SK-N-SH treated with all-trans-retinoic acid at 6 μM for 48 hours (cell line): ENCODE measurements at regions not wholly inside any gene's neighbourhood (a gene's known extent, or its start where the extent isn't known, plus 50 kb on each side); places are given as distances from the start of the nearest gene placed in this dataset.

Experiments used
- ATAC-seq: fragments of 200-7000 bp; cut with Tn5 transposase; 3 replicates; pipeline ENCODE4 v1.9.1; 2020; ENCODE audit warnings: mild to moderate bottlenecking, moderate library complexity
- ARNTL ChIP-seq: fragments of 450-650 bp; formaldehyde crosslinking; IDR thresholded peaks from 2 replicates; pipeline ENCODE4 v1.5.0; 2020; ENCODE audit warnings: low read depth, mild to moderate bottlenecking, moderate library complexity, borderline replicate concordance
- BACH2 ChIP-seq: fragments of 250-450 bp; sonication (Bioruptor Pico); IDR thresholded peaks from 2 replicates; pipeline ENCODE4 v1.9.0; 2021; ENCODE audit warnings: mild to moderate bottlenecking, borderline replicate concordance
- CSDC2 ChIP-seq: fragments of 250-450 bp; sonication (Bioruptor Pico); IDR thresholded peaks from 2 replicates; pipeline ENCODE4 v1.5.0; 2020; ENCODE audit warnings: mild to moderate bottlenecking, moderate library complexity
- ESRRG ChIP-seq: fragments of 250-450 bp; sonication (Bioruptor Pico); IDR thresholded peaks from 2 replicates; pipeline ENCODE4 v1.6.1; 2021; ENCODE audit warnings: mild to moderate bottlenecking
- GLIS3 ChIP-seq: fragments of 250-450 bp; sonication (Bioruptor Pico); IDR thresholded peaks from 2 replicates; pipeline ENCODE4 v1.5.0; 2020; ENCODE audit warnings: mild to moderate bottlenecking, moderate library complexity
- ISL1 ChIP-seq: fragments of 250-450 bp; sonication (Bioruptor Pico); IDR thresholded peaks from 2 replicates; pipeline ENCODE4 v2.1.2; 2022; ENCODE audit warnings: mild to moderate bottlenecking, moderate library complexity
- OSR1 ChIP-seq: fragments of 250-450 bp; sonication (Bioruptor Pico); IDR thresholded peaks from 2 replicates; pipeline ENCODE4 v1.8.0; 2022; ENCODE audit warnings: moderate library complexity, mild to moderate bottlenecking, inconsistent platforms
- PPARA ChIP-seq: fragments of 250-450 bp; sonication (Bioruptor Pico); IDR thresholded peaks from 2 replicates; pipeline ENCODE4 v1.5.0; 2020; ENCODE audit warnings: mild to moderate bottlenecking, borderline replicate concordance
- RARB ChIP-seq: fragments of 250-450 bp; sonication (Bioruptor Pico); IDR thresholded peaks from 2 replicates; pipeline ENCODE4 v1.8.0; 2021; ENCODE audit warnings: mild to moderate bottlenecking, moderate library complexity
- SNAI2 ChIP-seq: fragments of 250-450 bp; sonication (Bioruptor Pico); IDR thresholded peaks from 2 replicates; pipeline ENCODE4 v1.5.0; 2020; ENCODE audit warnings: mild to moderate bottlenecking, moderate library complexity
- TCF4 ChIP-seq: fragments of 250-450 bp; sonication (Bioruptor Pico); IDR thresholded peaks from 2 replicates; pipeline ENCODE4 v1.8.0; 2021; ENCODE audit warnings: mild to moderate bottlenecking, moderate library complexity, borderline replicate concordance
- TOX ChIP-seq: fragments of 250-450 bp; sonication (Bioruptor Pico); IDR thresholded peaks from 2 replicates; pipeline ENCODE4 v1.8.0; 2021; ENCODE audit warnings: mild to moderate bottlenecking, moderate library complexity, borderline replicate concordance
- ZC3H10 ChIP-seq: fragments of 250-450 bp; sonication (Bioruptor Pico); IDR thresholded peaks from 2 replicates; pipeline ENCODE4 v1.5.1; 2021; ENCODE audit warnings: mild to moderate bottlenecking, moderate library complexity
- ZFP3 ChIP-seq: fragments of 250-450 bp; sonication (Bioruptor Pico); IDR thresholded peaks from 2 replicates; pipeline ENCODE4 v1.5.0; 2020; ENCODE audit warnings: mild to moderate bottlenecking, moderate library complexity
- ZFP30 ChIP-seq: fragments of 450-650 bp; formaldehyde crosslinking; IDR thresholded peaks from 2 replicates; pipeline ENCODE4 v1.5.0; 2022; ENCODE audit warnings: mild to moderate bottlenecking, moderate library complexity
- ZNF565 ChIP-seq: fragments of 450-650 bp; formaldehyde crosslinking; conservative IDR thresholded peaks from 2 replicates; pipeline ENCODE4 v1.5.0; 2020; ENCODE audit warnings: low read depth, mild to moderate bottlenecking, moderate library complexity
- ZNF70 ChIP-seq: fragments of 450-650 bp; formaldehyde crosslinking; IDR thresholded peaks from 2 replicates; pipeline ENCODE4 v1.5.0; 2020; ENCODE audit warnings: mild to moderate bottlenecking, moderate library complexity
- ZNF8 ChIP-seq: fragments of 450-650 bp; formaldehyde crosslinking; IDR thresholded peaks from 2 replicates; pipeline ENCODE4 v1.5.0; 2020; ENCODE audit warnings: mild to moderate bottlenecking, moderate library complexity
- TF ChIP-seq, protein P1 (sequence below): fragments of 250-450 bp; sonication (Bioruptor Pico); IDR thresholded peaks from 2 replicates; pipeline ENCODE4 v1.8.0; 2020; ENCODE audit warnings: mild to moderate bottlenecking, moderate library complexity, borderline replicate concordance
- TF ChIP-seq, protein P2 (sequence below): fragments of 250-450 bp; sonication (Bioruptor Pico); IDR thresholded peaks from 2 replicates; pipeline ENCODE4 v1.8.0; 2021; ENCODE audit warnings: low read depth, mild to moderate bottlenecking, moderate library complexity, borderline replicate concordance
- TF ChIP-seq, protein P3 (sequence below): fragments of 250-450 bp; sonication (Bioruptor Pico); IDR thresholded peaks from 2 replicates; pipeline ENCODE4 v1.5.1; 2020; ENCODE audit warnings: low read depth, mild to moderate bottlenecking, moderate library complexity
- TF ChIP-seq, protein P4 (sequence below): fragments of 250-450 bp; sonication (Bioruptor Pico); IDR thresholded peaks from 2 replicates; pipeline ENCODE4 v1.5.1; 2021; ENCODE audit warnings: mild to moderate bottlenecking, moderate library complexity
- TF ChIP-seq, protein P5 (sequence below): fragments of 250-450 bp; sonication (Bioruptor Pico); IDR thresholded peaks from 2 replicates; pipeline ENCODE4 v1.5.0; 2020; ENCODE audit warnings: mild to moderate bottlenecking, moderate library complexity

DNA sequence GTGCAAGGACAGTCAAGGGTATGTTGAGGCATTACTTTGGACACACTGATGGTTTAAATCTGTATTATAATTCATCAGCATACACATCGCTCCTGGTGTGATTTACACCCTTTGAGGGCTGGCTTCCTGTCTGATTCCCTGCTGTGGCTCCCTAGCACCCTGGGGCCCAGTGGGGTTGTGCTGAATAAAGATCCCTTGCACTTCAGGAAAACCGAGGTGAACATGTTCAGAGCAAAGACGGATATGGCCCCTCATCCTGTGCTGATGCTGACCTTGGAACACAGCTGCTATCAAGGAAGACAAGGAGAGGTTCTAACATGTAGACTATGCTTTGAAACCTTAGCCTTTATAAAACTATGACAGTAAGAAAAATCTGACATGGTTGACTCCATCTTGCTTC, 84.6 kb upstream of the UNC5B start:
- no peak for ATAC-seq
- TF ChIP-seq, protein P1, sequence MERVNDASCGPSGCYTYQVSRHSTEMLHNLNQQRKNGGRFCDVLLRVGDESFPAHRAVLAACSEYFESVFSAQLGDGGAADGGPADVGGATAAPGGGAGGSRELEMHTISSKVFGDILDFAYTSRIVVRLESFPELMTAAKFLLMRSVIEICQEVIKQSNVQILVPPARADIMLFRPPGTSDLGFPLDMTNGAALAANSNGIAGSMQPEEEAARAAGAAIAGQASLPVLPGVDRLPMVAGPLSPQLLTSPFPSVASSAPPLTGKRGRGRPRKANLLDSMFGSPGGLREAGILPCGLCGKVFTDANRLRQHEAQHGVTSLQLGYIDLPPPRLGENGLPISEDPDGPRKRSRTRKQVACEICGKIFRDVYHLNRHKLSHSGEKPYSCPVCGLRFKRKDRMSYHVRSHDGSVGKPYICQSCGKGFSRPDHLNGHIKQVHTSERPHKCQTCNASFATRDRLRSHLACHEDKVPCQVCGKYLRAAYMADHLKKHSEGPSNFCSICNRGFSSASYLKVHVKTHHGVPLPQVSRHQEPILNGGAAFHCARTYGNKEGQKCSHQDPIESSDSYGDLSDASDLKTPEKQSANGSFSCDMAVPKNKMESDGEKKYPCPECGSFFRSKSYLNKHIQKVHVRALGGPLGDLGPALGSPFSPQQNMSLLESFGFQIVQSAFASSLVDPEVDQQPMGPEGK (CRISPR knock-in tag), result no peak
- TF ChIP-seq GLIS3 (no peak), ARNTL (CRISPR knock-in tag) (no peak), PPARA (CRISPR knock-in tag) (no peak), ESRRG (CRISPR knock-in tag) (no peak), ISL1 (CRISPR knock-in tag) (no peak), ZNF8 (CRISPR knock-in tag) (no peak), ZFP30 (CRISPR knock-in tag) (no peak), ZNF565 (no peak), TOX (CRISPR knock-in tag) (no peak), RARB (CRISPR knock-in tag) (no peak), TCF4 (CRISPR knock-in tag) (no peak), ZC3H10 (CRISPR knock-in tag) (no peak), ZNF70 (no peak)
- TF ChIP-seq, protein P2, sequence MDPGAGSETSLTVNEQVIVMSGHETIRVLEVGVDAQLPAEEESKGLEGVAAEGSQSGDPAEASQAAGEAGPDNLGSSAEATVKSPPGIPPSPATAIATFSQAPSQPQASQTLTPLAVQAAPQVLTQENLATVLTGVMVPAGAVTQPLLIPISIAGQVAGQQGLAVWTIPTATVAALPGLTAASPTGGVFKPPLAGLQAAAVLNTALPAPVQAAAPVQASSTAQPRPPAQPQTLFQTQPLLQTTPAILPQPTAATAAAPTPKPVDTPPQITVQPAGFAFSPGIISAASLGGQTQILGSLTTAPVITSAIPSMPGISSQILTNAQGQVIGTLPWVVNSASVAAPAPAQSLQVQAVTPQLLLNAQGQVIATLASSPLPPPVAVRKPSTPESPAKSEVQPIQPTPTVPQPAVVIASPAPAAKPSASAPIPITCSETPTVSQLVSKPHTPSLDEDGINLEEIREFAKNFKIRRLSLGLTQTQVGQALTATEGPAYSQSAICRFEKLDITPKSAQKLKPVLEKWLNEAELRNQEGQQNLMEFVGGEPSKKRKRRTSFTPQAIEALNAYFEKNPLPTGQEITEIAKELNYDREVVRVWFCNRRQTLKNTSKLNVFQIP, result no peak
- TF ChIP-seq, protein P3, sequence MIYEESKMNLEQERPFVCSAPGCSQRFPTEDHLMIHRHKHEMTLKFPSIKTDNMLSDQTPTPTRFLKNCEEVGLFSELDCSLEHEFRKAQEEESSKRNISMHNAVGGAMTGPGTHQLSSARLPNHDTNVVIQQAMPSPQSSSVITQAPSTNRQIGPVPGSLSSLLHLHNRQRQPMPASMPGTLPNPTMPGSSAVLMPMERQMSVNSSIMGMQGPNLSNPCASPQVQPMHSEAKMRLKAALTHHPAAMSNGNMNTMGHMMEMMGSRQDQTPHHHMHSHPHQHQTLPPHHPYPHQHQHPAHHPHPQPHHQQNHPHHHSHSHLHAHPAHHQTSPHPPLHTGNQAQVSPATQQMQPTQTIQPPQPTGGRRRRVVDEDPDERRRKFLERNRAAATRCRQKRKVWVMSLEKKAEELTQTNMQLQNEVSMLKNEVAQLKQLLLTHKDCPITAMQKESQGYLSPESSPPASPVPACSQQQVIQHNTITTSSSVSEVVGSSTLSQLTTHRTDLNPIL (CRISPR knock-in tag), result no peak
- TF ChIP-seq, protein P4, sequence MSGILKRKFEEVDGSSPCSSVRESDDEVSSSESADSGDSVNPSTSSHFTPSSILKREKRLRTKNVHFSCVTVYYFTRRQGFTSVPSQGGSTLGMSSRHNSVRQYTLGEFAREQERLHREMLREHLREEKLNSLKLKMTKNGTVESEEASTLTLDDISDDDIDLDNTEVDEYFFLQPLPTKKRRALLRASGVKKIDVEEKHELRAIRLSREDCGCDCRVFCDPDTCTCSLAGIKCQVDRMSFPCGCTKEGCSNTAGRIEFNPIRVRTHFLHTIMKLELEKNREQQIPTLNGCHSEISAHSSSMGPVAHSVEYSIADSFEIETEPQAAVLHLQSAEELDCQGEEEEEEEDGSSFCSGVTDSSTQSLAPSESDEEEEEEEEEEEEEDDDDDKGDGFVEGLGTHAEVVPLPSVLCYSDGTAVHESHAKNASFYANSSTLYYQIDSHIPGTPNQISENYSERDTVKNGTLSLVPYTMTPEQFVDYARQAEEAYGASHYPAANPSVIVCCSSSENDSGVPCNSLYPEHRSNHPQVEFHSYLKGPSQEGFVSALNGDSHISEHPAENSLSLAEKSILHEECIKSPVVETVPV (CRISPR knock-in tag), result no peak

DNA sequence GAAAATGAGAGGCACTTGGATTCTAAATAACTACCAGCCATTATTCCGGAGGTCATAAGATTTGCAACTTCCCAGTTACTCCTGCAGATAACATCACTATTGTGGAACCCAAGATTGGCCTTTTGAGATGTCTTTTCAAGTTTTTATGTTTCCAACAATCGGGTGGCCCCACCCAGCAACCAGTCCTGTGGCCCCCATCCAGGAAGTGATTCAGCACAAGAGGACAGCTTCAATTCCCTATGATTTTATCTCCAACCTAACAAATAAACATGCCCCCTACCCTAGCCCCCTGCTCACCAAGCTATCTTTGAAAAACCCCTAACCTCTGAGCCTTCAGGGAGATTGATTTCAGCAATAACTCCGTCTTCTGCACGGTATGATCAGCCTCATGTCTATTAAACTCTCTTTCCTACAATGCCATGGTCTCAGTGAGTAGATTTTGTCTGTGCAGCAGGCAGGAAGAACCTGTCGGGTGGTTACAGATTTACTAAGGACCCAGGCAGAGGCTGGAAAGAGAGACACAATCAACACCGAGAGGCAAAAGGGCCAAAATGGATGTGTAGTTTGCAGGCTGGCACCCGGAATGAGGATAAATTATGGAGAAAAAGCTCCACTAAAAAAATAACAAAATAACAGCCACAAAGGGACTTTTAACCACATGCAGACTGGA, 83.9 kb upstream of the UNC5B start:
- no peak for ATAC-seq
- TF ChIP-seq, protein P1 (CRISPR knock-in tag), result no peak
- TF ChIP-seq TCF4 (CRISPR knock-in tag) (no peak), GLIS3 (no peak), ZC3H10 (CRISPR knock-in tag) (no peak), ZFP30 (CRISPR knock-in tag) (no peak), OSR1 (CRISPR knock-in tag) (no peak), ISL1 (CRISPR knock-in tag) (no peak), BACH2 (CRISPR knock-in tag) (no peak), ARNTL (CRISPR knock-in tag) (no peak), SNAI2 (CRISPR knock-in tag) (no peak), ZFP3 (CRISPR knock-in tag) (no peak), PPARA (CRISPR knock-in tag) (no peak), ZNF565 (no peak), RARB (CRISPR knock-in tag) (no peak), ZNF8 (CRISPR knock-in tag) (no peak), CSDC2 (no peak), ESRRG (CRISPR knock-in tag) (no peak)
- TF ChIP-seq, protein P4 (CRISPR knock-in tag), result no peak
- TF ChIP-seq, protein P5, sequence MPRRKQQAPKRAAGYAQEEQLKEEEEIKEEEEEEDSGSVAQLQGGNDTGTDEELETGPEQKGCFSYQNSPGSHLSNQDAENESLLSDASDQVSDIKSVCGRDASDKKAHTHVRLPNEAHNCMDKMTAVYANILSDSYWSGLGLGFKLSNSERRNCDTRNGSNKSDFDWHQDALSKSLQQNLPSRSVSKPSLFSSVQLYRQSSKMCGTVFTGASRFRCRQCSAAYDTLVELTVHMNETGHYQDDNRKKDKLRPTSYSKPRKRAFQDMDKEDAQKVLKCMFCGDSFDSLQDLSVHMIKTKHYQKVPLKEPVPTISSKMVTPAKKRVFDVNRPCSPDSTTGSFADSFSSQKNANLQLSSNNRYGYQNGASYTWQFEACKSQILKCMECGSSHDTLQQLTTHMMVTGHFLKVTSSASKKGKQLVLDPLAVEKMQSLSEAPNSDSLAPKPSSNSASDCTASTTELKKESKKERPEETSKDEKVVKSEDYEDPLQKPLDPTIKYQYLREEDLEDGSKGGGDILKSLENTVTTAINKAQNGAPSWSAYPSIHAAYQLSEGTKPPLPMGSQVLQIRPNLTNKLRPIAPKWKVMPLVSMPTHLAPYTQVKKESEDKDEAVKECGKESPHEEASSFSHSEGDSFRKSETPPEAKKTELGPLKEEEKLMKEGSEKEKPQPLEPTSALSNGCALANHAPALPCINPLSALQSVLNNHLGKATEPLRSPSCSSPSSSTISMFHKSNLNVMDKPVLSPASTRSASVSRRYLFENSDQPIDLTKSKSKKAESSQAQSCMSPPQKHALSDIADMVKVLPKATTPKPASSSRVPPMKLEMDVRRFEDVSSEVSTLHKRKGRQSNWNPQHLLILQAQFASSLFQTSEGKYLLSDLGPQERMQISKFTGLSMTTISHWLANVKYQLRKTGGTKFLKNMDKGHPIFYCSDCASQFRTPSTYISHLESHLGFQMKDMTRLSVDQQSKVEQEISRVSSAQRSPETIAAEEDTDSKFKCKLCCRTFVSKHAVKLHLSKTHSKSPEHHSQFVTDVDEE (CRISPR knock-in tag), result no peak
- TF ChIP-seq, protein P3 (CRISPR knock-in tag), result no peak
